ENCODE measurements at regions not wholly inside any gene's neighbourhood (a gene's known extent, or its start where the extent isn't known, plus 50 kb on each side); places are given as distances from the start of the nearest gene placed in this dataset.
A peak's percentile ranks its signal among the peaks of the same experiment; 100 is the strongest.
"Not testable (repeated sequence)": the region's sequence is repeated elsewhere in the genome, so short reads cannot be mapped to it uniquely, and the experiment has no call there.

DNA sequence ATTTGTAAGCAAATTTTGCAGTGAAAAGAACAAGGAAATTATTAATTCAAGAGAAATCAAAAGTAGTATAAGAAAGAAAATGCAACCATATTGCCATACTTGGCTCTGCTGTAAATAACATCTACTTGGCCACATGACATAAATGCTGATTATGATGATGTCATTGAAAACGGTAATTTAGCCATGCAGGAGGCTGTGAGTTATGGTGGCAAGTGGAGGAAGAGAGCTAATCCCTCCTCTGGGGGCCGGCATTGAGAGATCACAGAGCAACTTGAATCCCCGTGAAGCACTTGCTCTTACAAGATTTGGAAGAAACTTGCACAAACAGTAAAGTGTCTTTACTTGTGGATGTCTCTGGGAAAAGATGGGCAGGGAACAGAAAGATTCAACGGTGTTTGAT, 456.6 kb downstream of the PREX1 start:
- BruUV-seq (replicated peaks), result no TSS peak
- Histone ChIP-seq H3K4me1 (peaks cover 7% of the 10 kb centered on the region; the same call in 1 of the 2 replicates), H3K9me3 (0 out of 2 replicates have a peak, but pooled peaks cover 2% of the 10 kb centered on the region), H3K36me3 (ENCODE audit: control insufficient read depth, insufficient read depth, low read length) (no peaks in the 10 kb centered on the region), H3K4me3 (ENCODE audit: low read depth, low read length) (no peak overlapping the region), H3K27me3 (replicated peaks; ENCODE audit: control insufficient read depth, insufficient read depth, low read length) (no peaks in the 10 kb centered on the region)
- CTCF ChIA-PET, result no interaction called here
- Mint-ChIP-seq H3K27me3 (ENCODE audit: insufficient read depth, unreplicated experiment) (no peaks in the 10 kb centered on the region), H3K4me1 (ENCODE audit: low read depth, unreplicated experiment) (peaks cover 21% of the 10 kb centered on the region), H3K27ac (ENCODE audit: unreplicated experiment) (no peak overlapping the region), H3K36me3 (ENCODE audit: insufficient read depth, unreplicated experiment) (no peaks in the 10 kb centered on the region), H3K9me3 (ENCODE audit: unreplicated experiment) (peaks cover 8% of the 10 kb centered on the region), H3K4me3 (ENCODE audit: unreplicated experiment) (no peak overlapping the region)
- no peak for DNase-seq
- POLR2A ChIA-PET, result no interaction called here
- TF ChIP-seq, protein P1, sequence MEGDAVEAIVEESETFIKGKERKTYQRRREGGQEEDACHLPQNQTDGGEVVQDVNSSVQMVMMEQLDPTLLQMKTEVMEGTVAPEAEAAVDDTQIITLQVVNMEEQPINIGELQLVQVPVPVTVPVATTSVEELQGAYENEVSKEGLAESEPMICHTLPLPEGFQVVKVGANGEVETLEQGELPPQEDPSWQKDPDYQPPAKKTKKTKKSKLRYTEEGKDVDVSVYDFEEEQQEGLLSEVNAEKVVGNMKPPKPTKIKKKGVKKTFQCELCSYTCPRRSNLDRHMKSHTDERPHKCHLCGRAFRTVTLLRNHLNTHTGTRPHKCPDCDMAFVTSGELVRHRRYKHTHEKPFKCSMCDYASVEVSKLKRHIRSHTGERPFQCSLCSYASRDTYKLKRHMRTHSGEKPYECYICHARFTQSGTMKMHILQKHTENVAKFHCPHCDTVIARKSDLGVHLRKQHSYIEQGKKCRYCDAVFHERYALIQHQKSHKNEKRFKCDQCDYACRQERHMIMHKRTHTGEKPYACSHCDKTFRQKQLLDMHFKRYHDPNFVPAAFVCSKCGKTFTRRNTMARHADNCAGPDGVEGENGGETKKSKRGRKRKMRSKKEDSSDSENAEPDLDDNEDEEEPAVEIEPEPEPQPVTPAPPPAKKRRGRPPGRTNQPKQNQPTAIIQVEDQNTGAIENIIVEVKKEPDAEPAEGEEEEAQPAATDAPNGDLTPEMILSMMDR (IDR thresholded peaks at IDR 0.05; ENCODE audit: insufficient read depth in 1 of 2, low read depth in 1 of 2, low read length in 1 of 2, severe bottlenecking in 1 of 2, unreplicated experiment in 1 of 2), result no peak
- intact Hi-C loops (cut with micrococcal nuclease; ENCODE audit: unreplicated experiment), result no loop called here

DNA sequence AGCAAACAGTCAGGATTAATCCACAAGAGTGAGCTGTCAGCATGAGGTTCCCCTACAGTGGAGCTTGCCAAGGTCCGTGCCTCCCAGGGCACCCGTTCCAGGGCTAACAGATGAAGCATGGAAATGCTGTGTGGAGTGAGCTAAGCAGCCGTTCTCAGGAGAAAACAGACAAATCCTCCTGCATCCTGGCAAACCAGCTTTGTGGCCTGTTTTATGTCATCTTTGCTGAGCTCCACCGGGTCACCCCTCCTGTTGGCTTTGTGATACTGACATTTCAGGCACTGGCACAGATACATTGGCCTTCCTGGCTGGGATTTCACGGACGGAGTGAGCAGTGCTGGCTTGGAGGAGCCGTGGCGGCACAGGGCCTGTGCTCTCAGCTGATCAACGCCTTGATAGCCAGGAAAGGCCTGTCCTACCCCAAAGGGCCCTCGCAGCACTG, 459.2 kb downstream of the PREX1 start:
- H3K27me3 ChIP-seq (replicated peaks; ENCODE audit: control insufficient read depth, insufficient read depth, low read length); H3K4me3 ChIP-seq (ENCODE audit: low read depth, low read length); H3K36me3 ChIP-seq (ENCODE audit: control insufficient read depth, insufficient read depth, low read length); H3K4me1 ChIP-seq; DNase-seq; H3K4me1 Mint-ChIP-seq (ENCODE audit: low read depth, unreplicated experiment); BruUV-seq (replicated peaks); intact Hi-C loops (cut with micrococcal nuclease; ENCODE audit: unreplicated experiment); H3K4me3 Mint-ChIP-seq (ENCODE audit: unreplicated experiment); H3K27me3 Mint-ChIP-seq (ENCODE audit: insufficient read depth, unreplicated experiment); H3K36me3 Mint-ChIP-seq (ENCODE audit: insufficient read depth, unreplicated experiment); CTCF ChIA-PET; H3K27ac Mint-ChIP-seq (ENCODE audit: unreplicated experiment): not testable (repeated sequence)
- POLR2A ChIA-PET, result interaction anchor here (0.7 kb wide), 1 partner anchor 21 kb away, joined by 3 read pairs; no protein-coding TSS in a partner anchor
- H3K9me3 Mint-ChIP-seq (ENCODE audit: unreplicated experiment), result peaks cover 30% of the 10 kb centered on the region
- peaks cover 11% of the 10 kb centered on the region for H3K9me3 ChIP-seq

DNA sequence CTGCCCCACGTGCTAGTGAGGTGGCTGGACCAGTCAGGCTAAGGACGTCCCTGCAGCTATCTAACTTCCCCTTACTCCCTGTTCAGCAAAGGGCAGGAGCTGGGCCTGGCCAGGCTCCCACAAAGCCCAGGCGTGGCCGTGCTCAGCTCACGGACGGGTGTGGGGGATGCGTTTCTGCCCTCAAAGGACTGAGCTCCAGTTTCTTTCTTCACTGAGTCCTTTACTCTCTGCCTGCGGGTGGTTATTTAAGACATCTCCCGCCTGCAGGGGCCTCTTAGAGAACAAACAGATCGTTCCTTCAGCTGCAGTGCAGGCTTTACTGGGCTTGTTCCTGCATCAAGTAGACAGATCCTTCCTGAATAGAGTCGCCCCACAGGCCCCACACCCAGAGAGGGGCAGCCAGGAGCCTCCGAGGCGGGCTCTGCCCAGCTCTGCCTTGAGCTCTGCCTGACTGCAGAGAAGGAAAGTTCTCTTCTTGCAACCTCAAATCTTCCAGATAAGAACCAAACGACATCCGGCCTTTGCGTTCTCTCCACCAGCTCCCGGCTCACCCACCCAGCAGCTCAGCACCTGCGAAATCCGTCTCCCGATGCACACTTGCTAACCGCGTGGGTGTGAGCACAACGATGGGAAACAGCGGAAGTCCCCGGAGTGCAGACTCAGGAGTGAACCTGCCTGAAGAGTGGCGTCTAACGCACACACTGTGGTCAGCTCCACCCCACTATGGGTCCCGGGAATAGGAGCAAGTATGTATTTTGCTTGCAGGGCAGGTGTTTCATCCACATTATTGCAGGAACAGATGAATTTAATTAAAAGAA, 460.0 kb downstream of the PREX1 start:
- H3K36me3 Mint-ChIP-seq (ENCODE audit: insufficient read depth, unreplicated experiment); H3K4me1 ChIP-seq; DNase-seq; H3K36me3 ChIP-seq (ENCODE audit: control insufficient read depth, insufficient read depth, low read length); POLR2A ChIA-PET; H3K4me1 Mint-ChIP-seq (ENCODE audit: low read depth, unreplicated experiment); BruUV-seq (replicated peaks); intact Hi-C loops (cut with micrococcal nuclease; ENCODE audit: unreplicated experiment); H3K27ac Mint-ChIP-seq (ENCODE audit: unreplicated experiment); H3K27me3 Mint-ChIP-seq (ENCODE audit: insufficient read depth, unreplicated experiment); H3K27me3 ChIP-seq (replicated peaks; ENCODE audit: control insufficient read depth, insufficient read depth, low read length); H3K4me3 Mint-ChIP-seq (ENCODE audit: unreplicated experiment); CTCF ChIA-PET; H3K4me3 ChIP-seq (ENCODE audit: low read depth, low read length): not testable (repeated sequence)
- H3K9me3 ChIP-seq, result peaks cover 14% of the 10 kb centered on the region
- peaks cover 30% of the 10 kb centered on the region for H3K9me3 Mint-ChIP-seq (ENCODE audit: unreplicated experiment)

DNA sequence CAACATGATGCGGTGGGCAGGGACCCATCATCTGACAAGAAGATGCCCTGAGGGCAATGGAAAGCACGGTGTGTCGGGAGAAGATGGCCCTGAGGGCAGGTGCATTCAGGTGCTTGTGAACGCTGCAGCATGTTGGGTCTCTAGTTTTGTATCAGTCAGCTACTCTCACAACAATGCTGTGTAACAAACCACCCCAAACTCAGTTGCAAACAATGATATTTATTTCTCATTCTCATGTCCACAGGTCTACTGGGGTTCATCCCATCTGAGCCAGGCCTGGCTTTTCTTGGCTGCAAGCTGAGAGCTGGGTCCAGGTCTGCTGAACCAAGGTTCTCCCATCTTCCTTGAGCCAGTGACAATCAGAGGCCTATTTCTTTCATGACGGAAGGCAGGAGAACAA, 461.6 kb downstream of the PREX1 start:
- no peaks in the 10 kb centered on the region for H3K27me3 ChIP-seq (replicated peaks; ENCODE audit: control insufficient read depth, insufficient read depth, low read length)
- H3K4me3 Mint-ChIP-seq (ENCODE audit: unreplicated experiment), result no peak overlapping the region
- H3K9me3 ChIP-seq, result peaks cover 14% of the 10 kb centered on the region
- no TSS peak for BruUV-seq (replicated peaks)
- no peaks in the 10 kb centered on the region for H3K36me3 Mint-ChIP-seq (ENCODE audit: insufficient read depth, unreplicated experiment)
- POLR2A ChIA-PET, result no interaction called here
- peaks cover 9% of the 10 kb centered on the region for H3K4me1 Mint-ChIP-seq (ENCODE audit: low read depth, unreplicated experiment)
- TF ChIP-seq, protein P1 (IDR thresholded peaks at IDR 0.05; ENCODE audit: insufficient read depth in 1 of 2, low read depth in 1 of 2, low read length in 1 of 2, severe bottlenecking in 1 of 2, unreplicated experiment in 1 of 2), result no peak
- DNase-seq, result no peak
- intact Hi-C loops (cut with micrococcal nuclease; ENCODE audit: unreplicated experiment), result no loop called here
- peak overlapping the region; percentile 18 for H3K27ac Mint-ChIP-seq (ENCODE audit: unreplicated experiment)
- 0 out of 2 replicates have a peak, but pooled peaks cover 6% of the 10 kb centered on the region for H3K4me1 ChIP-seq
- peaks cover 30% of the 10 kb centered on the region for H3K9me3 Mint-ChIP-seq (ENCODE audit: unreplicated experiment)
- no peaks in the 10 kb centered on the region for H3K27me3 Mint-ChIP-seq (ENCODE audit: insufficient read depth, unreplicated experiment)
- no peak overlapping the region for H3K4me3 ChIP-seq (ENCODE audit: low read depth, low read length)
- no peaks in the 10 kb centered on the region for H3K36me3 ChIP-seq (ENCODE audit: control insufficient read depth, insufficient read depth, low read length)
- CTCF ChIA-PET, result no interaction called here

Data from Caco-2 (cell line).